Stimulated activated CD4-positive, alpha-beta T cell treated with anti-CD3 and anti-CD28 coated beads, Interleukin-1b, Interleukin-23, amount 100 ng/mL, for 1 hour (primary cell): ENCODE measurements at regions not wholly inside any gene's neighbourhood (a gene's known extent, or its start where the extent isn't known, plus 50 kb on each side); places are given as distances from the start of the nearest gene placed in this dataset.
"Not testable (repeated sequence)": the region's sequence is repeated elsewhere in the genome, so short reads cannot be mapped to it uniquely, and the experiment has no call there.

Source experiments
- DNase-seq, 2 donors: peaks; one replicate each; pipeline ENCODE4 v3.0.0-alpha.2; 2020; ENCODE audit warnings: low read depth in 2 of 2

- no peak for DNase-seq
Measured at GRCh38 chr2:57429831-57430230, 616.8 kb upstream of the VRK2 start.

GRCh38 chr2:57432528-57432927 lies 614.1 kb upstream of the VRK2 start:
- no peak for DNase-seq

GRCh38 chr2:57434441-57434840 lies 612.2 kb upstream of the VRK2 start:
- DNase-seq: no peak

GRCh38 chr2:57434972-57435371 lies 611.6 kb upstream of the VRK2 start:
- DNase-seq: no peak

- no peak for DNase-seq
Measured at GRCh38 chr2:57437077-57437476, 609.5 kb upstream of the VRK2 start.

- no peak for DNase-seq
Measured at GRCh38 chr2:57440437-57440836, 606.2 kb upstream of the VRK2 start.

- DNase-seq: no peak
Measured at GRCh38 chr2:57443086-57443485, 603.5 kb upstream of the VRK2 start.

GRCh38 chr2:57443973-57444521 lies 602.6 kb upstream of the VRK2 start:
- DNase-seq: no peak

GRCh38 chr2:57444752-57445430 lies 601.7 kb upstream of the VRK2 start:
- no peak for DNase-seq

- no peak for DNase-seq
Measured at GRCh38 chr2:57448816-57449215, 597.8 kb upstream of the VRK2 start.

GRCh38 chr2:57450170-57450569 lies 596.4 kb upstream of the VRK2 start:
- DNase-seq: no peak

GRCh38 chr2:57452634-57453033 lies 594.0 kb upstream of the VRK2 start:
- no peak for DNase-seq

GRCh38 chr2:57453945-57454344 lies 592.7 kb upstream of the VRK2 start:
- no peak for DNase-seq

- no peak for DNase-seq
Measured at GRCh38 chr2:57460396-57461276, 586.0 kb upstream of the VRK2 start.

- no peak for DNase-seq
Measured at GRCh38 chr2:57461624-57462023, 585.0 kb upstream of the VRK2 start.

- no peak for DNase-seq
Measured at GRCh38 chr2:57465067-57465466, 581.5 kb upstream of the VRK2 start.

GRCh38 chr2:57465967-57466366 lies 580.6 kb upstream of the VRK2 start:
- DNase-seq: no peak

- no peak for DNase-seq
Measured at GRCh38 chr2:57475391-57475790, 571.2 kb upstream of the VRK2 start.

- no peak for DNase-seq
Measured at GRCh38 chr2:57479981-57480380, 566.6 kb upstream of the VRK2 start.

- DNase-seq: no peak
Measured at GRCh38 chr2:57488061-57488460, 558.5 kb upstream of the VRK2 start.

GRCh38 chr2:57490741-57491140 lies 555.9 kb upstream of the VRK2 start:
- no peak for DNase-seq

GRCh38 chr2:57491213-57491612 lies 555.4 kb upstream of the VRK2 start:
- DNase-seq: no peak

GRCh38 chr2:57493966-57494365 lies 552.6 kb upstream of the VRK2 start:
- DNase-seq: not testable (repeated sequence)
